ENCODE measurements at regions not wholly inside any gene's neighbourhood (a gene's known extent, or its start where the extent isn't known, plus 50 kb on each side); places are given as distances from the start of the nearest gene placed in this dataset.

DNA sequence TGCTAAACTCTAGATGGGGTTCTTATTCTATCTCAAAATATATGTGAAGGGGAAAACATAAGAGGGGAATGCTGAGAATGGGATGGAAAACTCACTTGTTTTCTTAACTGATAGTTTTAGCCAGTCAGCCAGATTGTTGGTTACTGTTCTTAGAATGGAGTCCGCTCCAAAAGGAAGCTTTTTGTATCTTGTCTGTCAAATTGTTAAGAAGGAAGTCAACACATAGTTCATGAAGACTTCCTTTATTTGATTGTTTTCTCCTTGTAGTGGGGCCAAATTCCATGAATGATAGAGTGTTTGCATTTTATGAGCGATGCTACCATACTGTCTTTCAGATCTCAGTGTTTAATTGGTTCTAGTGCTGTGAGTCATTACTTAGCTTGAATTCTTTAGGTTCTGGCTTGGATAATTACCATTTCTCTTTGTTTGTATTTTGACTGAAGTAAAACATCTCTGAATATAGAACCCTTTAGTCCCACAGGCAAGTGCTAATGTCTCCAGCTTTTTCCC, 98.3 kb upstream of the GOT2 start:
- H3K4me3 Mint-ChIP-seq: no peak overlapping the region
- no peaks in the 10 kb centered on the region for H3K9me3 Mint-ChIP-seq
- no peak for DNase-seq (ENCODE audit: low spot score)
- H3K4me1 Mint-ChIP-seq (ENCODE audit: low read depth): no peaks in the 10 kb centered on the region
- no peaks in the 10 kb centered on the region for H3K27me3 Mint-ChIP-seq (ENCODE audit: low read depth)
- no peaks in the 10 kb centered on the region for H3K36me3 Mint-ChIP-seq (ENCODE audit: low read depth)
- no peak overlapping the region for H3K27ac Mint-ChIP-seq

DNA sequence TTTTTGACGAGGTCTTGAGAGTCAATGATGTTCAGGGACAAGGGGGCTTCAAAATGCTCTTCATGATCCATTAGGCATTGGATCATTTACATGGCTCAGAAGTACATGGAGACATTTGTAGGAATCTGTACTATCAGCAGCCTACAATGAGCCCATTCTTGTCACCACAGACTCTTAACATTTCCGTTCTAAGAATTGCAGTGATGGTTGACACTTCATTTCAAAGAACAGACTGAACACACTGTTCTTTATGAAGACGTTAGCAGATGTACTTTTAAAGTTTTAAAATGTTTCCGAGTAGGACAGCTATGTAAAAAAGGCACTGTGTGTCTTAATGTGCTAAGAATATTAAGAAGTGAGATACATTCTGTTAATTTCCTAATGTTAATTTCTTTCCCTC, 97.3 kb upstream of the GOT2 start:
- Mint-ChIP-seq H3K9me3 (no peaks in the 10 kb centered on the region), H3K27me3 (ENCODE audit: low read depth) (no peaks in the 10 kb centered on the region), H3K4me1 (ENCODE audit: low read depth) (no peaks in the 10 kb centered on the region), H3K36me3 (ENCODE audit: low read depth) (no peaks in the 10 kb centered on the region), H3K4me3 (no peak overlapping the region), H3K27ac (no peak overlapping the region)
- DNase-seq (ENCODE audit: low spot score): no peak

DNA sequence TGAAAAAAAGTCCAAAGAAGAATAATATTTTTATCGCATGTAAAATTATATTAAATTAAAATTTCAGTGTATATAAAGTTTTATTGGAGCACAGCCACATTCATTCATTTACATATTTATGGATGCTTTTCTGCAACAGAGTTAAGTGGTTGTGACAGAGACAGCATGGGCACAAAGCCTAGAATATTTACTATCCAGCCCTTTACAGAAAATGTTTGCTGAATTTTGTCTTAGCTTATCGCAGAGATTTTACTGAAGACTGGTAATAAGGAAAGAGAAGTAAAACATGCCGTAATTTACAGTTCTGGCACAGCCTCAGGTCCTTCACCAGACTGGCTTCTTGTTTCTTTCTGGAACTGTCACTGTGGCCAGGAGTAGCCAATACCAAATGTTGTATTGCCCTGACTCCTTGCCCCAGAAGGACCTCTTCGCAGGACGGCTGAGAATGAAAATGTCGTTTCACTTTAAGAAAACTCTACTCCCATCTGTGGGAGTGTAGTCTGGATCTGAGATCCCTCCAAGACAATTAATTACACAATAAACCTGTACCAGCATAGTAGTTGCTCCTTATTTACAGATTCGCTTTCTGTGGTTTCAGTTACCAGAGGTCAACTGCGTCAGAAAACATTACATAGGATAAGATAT, 94.9 kb upstream of the GOT2 start:
- Mint-ChIP-seq H3K36me3 (ENCODE audit: low read depth) (no peaks in the 10 kb centered on the region), H3K9me3 (no peaks in the 10 kb centered on the region)

DNA sequence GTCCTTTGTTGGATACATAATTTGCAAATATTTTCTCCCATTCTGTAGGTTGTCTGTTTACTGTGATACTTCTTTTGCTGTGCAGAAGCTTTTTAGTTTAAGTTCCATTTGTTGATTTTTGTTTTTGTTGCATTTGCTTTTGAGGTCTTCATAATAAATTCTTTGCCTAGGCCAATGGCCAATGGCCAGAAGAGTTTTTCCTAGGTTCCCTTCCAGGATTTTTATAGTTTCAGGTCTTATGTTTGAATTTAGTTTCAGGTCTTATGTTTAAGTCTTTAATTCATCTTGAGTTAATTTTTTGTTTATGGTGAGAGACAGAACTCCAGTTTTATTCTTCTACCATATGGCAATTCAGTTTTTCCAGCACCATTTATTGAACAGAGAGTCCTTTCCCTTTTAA, 90.1 kb upstream of the GOT2 start:
- Mint-ChIP-seq H3K4me1 (ENCODE audit: low read depth) (no peaks in the 10 kb centered on the region), H3K36me3 (ENCODE audit: low read depth) (no peaks in the 10 kb centered on the region), H3K27ac (no peak overlapping the region), H3K9me3 (no peaks in the 10 kb centered on the region), H3K27me3 (ENCODE audit: low read depth) (no peaks in the 10 kb centered on the region), H3K4me3 (no peak overlapping the region)
- DNase-seq (ENCODE audit: low spot score): no peak

More for the DNA sequence above, 94.9 kb upstream of the GOT2 start:
- H3K27me3 Mint-ChIP-seq (ENCODE audit: low read depth): no peaks in the 10 kb centered on the region
- H3K27ac Mint-ChIP-seq: no peak overlapping the region
- DNase-seq (ENCODE audit: low spot score): no peak
- H3K4me3 Mint-ChIP-seq: no peak overlapping the region
- H3K4me1 Mint-ChIP-seq (ENCODE audit: low read depth): no peaks in the 10 kb centered on the region

DNA sequence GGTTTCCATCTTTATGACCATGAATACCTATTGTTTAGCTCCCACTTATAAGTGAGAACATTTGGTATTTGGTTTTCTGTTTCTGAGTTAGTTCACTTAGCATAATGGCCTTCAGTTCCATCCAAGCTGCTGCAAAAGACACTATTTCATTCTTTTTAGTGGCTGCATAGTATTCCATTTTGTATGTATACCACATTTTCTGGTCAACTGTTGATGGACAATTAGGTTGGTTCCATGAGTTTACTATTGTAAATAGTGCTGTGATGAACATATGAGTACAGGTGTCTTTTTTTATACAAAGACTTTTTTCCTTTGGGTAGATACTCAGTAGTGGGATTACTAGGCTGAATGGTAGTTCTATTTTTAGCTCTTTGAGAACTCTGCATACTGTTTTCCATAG, 87.8 kb upstream of the GOT2 start:
- no peak for DNase-seq (ENCODE audit: low spot score)
- no peaks in the 10 kb centered on the region for H3K9me3 Mint-ChIP-seq
- no peak overlapping the region for H3K4me3 Mint-ChIP-seq
- no peak overlapping the region for H3K27ac Mint-ChIP-seq
- H3K4me1 Mint-ChIP-seq (ENCODE audit: low read depth): no peaks in the 10 kb centered on the region
- H3K36me3 Mint-ChIP-seq (ENCODE audit: low read depth): no peaks in the 10 kb centered on the region
- no peaks in the 10 kb centered on the region for H3K27me3 Mint-ChIP-seq (ENCODE audit: low read depth)

DNA sequence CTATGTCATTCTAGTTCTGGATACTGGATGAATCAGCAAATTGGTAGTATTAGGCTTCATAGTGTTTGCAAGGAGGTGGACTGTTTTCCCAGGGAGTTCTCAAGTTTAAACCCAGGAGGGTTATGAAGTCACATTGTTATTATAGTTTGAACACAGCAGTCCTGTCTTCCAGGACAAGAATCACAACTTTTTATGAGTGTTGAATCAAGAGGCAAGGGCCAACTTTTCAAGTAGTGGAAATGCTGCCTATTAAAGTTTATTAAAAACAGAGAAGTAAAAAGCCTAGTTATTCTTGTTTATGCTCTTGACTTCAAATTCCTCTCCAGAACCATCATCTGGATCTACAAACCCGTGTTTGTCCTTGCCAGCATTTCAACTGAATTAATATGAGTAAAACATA, 86.3 kb upstream of the GOT2 start:
- Mint-ChIP-seq H3K36me3 (ENCODE audit: low read depth) (no peaks in the 10 kb centered on the region), H3K27ac (no peak overlapping the region), H3K9me3 (no peaks in the 10 kb centered on the region), H3K27me3 (ENCODE audit: low read depth) (no peaks in the 10 kb centered on the region), H3K4me3 (no peak overlapping the region), H3K4me1 (ENCODE audit: low read depth) (no peaks in the 10 kb centered on the region)
- no peak for DNase-seq (ENCODE audit: low spot score)

DNA sequence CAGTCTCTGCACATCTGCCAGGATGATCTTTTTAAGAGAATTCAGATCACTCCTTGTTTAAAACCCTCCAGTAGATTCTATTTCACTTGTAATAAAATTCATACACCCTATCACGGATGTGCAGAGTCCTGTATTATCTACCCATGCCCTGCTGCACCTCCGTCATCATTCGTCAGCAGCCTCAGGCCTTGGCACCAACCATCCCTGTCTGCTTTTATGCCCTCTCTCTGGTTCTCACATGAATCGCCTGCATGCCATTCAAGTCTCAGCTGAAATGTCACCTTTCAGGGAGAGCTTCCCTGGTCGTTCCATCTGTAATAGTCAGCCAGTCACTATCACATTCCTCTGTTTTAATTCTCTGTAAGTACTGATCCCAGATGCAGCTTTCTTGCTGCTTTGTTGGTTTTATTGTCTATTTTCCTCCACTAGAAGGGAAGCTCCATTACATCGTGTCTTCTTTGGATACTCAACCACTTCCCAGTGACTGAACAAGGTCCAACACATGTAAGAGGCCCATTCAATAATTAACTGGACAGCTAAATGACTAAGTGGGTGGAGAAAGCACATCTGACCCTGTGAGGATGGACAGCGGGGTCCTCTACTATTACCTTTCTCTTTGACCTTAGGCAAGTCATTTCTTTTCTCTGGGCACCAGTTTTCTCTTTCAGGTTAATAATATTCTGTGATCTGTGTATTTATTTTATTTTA, 81.2 kb upstream of the GOT2 start:
- Mint-ChIP-seq H3K27ac (no peak overlapping the region), H3K9me3 (no peaks in the 10 kb centered on the region), H3K4me3 (no peak overlapping the region), H3K4me1 (ENCODE audit: low read depth) (peaks cover 5% of the 10 kb centered on the region), H3K27me3 (ENCODE audit: low read depth) (no peaks in the 10 kb centered on the region), H3K36me3 (ENCODE audit: low read depth) (no peaks in the 10 kb centered on the region)
- no peak for DNase-seq (ENCODE audit: low spot score)

DNA sequence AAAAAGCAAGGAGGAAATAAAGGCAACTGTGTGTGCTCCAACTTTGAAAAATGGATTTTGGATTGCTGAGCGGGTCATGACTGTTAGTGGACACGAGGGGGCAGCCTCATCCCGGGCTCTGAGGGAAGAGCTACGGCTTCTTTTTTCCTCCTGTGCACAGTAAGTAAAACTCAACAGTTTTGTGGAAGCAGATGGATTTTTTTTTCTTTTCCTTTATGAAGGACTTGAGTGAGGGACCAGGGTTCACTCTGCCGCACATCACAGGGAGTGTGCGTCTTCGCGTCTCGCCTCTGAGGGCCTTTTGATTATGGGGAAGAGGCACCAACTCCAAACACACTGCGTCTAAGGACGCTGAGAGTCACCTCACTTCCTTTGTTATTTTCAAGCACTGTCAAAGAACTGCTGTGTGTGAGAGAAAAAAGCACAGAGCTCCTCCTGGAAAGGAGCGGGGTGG, 80.3 kb upstream of the GOT2 start:
- no peaks in the 10 kb centered on the region for H3K27me3 Mint-ChIP-seq (ENCODE audit: low read depth)
- H3K9me3 Mint-ChIP-seq: no peaks in the 10 kb centered on the region
- no peak for DNase-seq (ENCODE audit: low spot score)
- peak overlapping the region; percentile 60 for H3K4me3 Mint-ChIP-seq
- H3K36me3 Mint-ChIP-seq (ENCODE audit: low read depth): no peaks in the 10 kb centered on the region
- H3K4me1 Mint-ChIP-seq (ENCODE audit: low read depth): peaks cover 5% of the 10 kb centered on the region
- no peak overlapping the region for H3K27ac Mint-ChIP-seq

DNA sequence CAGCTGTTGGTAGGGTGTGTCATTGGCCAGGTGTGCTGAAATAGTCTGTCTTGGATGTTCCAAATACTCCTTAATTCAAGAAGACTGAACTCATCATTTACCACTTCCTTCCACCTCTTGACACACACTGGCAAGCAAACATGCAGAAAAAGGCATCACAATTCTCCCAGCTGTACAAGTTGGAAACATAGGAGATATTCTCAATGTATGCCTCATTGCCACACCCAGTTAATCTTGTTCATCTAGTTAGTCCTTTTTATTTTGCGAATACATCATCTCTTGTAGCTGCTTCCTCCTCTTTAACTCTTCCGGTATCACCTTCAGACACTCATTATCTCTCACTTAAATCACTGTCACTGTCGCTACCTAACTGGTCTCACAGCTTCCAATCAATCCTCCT, 75.1 kb upstream of the GOT2 start:
- Mint-ChIP-seq H3K36me3 (ENCODE audit: low read depth) (no peaks in the 10 kb centered on the region), H3K9me3 (no peaks in the 10 kb centered on the region), H3K27ac (no peak overlapping the region), H3K4me1 (ENCODE audit: low read depth) (peaks cover 2% of the 10 kb centered on the region), H3K27me3 (ENCODE audit: low read depth) (no peaks in the 10 kb centered on the region), H3K4me3 (no peak overlapping the region)
- DNase-seq (ENCODE audit: low spot score): no peak

DNA sequence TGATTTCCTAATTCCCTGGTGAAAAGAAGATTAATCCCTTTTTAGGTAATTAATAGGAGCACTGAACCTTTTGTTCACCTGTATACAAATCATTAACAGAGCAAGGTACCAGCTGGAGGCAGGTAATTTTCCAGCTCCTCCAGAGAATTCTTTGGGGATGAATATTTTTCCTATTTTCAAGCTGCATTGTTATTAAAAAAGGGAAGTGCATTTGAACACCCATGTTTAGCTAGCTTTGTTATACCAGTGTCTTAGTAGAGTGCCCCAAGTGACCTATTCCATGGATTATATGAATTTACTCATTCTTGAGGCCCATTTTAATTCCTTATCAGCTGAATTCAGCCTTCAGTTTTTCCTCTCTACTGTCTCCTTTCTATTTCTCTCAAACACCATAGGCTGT, 73.2 kb upstream of the GOT2 start:
- Mint-ChIP-seq H3K4me3 (no peak overlapping the region), H3K9me3 (no peaks in the 10 kb centered on the region)

DNA sequence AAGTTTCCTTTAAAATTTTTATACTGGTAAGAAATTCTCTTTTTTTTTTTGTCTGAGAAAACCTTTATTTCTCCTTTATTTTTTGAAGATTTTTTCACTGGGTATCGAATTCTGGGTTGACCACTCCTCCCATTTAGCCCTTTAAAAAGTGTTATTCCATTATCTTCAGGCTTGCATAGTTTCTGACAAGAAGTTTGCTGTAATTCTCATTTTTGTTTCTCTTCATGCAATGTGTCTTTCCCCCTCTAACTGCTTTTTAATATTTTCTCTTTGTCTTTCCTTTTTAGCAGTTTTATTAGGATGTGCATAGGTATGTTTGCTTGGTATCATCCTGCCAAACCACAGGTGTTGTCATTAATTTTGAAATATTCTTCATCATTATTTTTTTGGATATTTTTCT, 67.7 kb upstream of the GOT2 start:
- Mint-ChIP-seq H3K4me3 (no peak overlapping the region), H3K9me3 (no peaks in the 10 kb centered on the region), H3K27me3 (ENCODE audit: low read depth) (no peaks in the 10 kb centered on the region), H3K27ac (no peak overlapping the region), H3K36me3 (ENCODE audit: low read depth) (no peaks in the 10 kb centered on the region), H3K4me1 (ENCODE audit: low read depth) (no peaks in the 10 kb centered on the region)
- DNase-seq (ENCODE audit: low spot score): no peak

More for the DNA sequence above, 73.2 kb upstream of the GOT2 start:
- DNase-seq (ENCODE audit: low spot score): no peak
- Mint-ChIP-seq H3K36me3 (ENCODE audit: low read depth) (no peaks in the 10 kb centered on the region), H3K4me1 (ENCODE audit: low read depth) (no peaks in the 10 kb centered on the region), H3K27me3 (ENCODE audit: low read depth) (no peaks in the 10 kb centered on the region), H3K27ac (no peak overlapping the region)

DNA sequence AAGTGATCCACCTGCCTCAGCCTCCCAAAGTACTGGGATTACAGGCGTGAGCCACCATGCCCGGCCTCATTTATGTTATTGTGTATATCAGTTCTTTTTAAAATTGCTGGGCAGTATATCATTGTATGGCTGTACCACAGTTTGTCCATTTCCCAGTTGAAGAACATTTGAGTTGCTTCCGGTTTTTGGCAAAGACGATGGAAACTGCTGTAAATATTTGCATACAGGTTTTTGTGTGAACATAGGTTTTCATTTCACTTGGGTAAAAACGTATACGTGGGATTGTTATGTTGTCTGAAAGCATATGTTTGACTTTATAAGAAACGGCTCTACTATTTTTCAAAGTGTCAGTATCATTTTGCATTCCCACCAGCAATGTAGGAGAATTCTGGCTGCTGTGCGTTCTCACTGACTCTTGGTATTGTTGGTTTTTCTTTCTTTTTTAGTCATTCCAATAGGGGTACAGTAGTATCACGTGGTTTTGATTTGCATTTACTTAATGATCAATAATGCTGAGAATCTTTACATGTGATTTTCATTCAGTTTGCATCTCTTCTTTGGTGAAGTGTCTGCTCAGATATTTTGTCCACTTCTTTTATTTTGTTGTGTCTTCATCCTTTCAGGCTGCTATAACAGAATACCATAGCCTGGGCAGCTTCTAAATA, 63.2 kb upstream of the GOT2 start:
- no peaks in the 10 kb centered on the region for H3K4me1 Mint-ChIP-seq (ENCODE audit: low read depth)
- H3K9me3 Mint-ChIP-seq: no peaks in the 10 kb centered on the region
- no peak overlapping the region for H3K4me3 Mint-ChIP-seq
- H3K36me3 Mint-ChIP-seq (ENCODE audit: low read depth): no peaks in the 10 kb centered on the region
- H3K27me3 Mint-ChIP-seq (ENCODE audit: low read depth): no peaks in the 10 kb centered on the region
- no peak for DNase-seq (ENCODE audit: low spot score)
- H3K27ac Mint-ChIP-seq: no peak overlapping the region

DNA sequence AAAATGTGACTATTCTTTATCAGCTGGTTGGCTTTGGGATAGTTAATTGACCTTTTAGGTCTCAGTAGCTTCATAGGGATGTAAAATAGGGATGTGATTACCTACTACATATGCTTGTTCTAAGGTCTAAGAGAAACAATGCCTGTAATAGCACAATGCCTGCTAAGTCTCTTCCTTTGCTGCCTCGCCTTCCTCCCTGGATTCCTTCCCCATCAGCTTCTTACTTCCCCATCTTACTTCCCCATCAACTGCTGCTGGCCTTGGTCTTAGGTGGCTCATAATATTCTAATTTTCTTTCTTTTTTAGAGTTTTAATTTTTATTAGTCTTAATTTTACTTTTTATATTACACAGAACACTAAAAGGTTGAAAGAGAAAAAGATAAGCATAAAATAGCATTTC, 59.2 kb upstream of the GOT2 start:
- Mint-ChIP-seq H3K9me3 (no peaks in the 10 kb centered on the region), H3K4me1 (ENCODE audit: low read depth) (no peaks in the 10 kb centered on the region), H3K27ac (no peak overlapping the region), H3K36me3 (ENCODE audit: low read depth) (no peaks in the 10 kb centered on the region), H3K4me3 (no peak overlapping the region), H3K27me3 (ENCODE audit: low read depth) (no peaks in the 10 kb centered on the region)
- no peak for DNase-seq (ENCODE audit: low spot score)

DNA sequence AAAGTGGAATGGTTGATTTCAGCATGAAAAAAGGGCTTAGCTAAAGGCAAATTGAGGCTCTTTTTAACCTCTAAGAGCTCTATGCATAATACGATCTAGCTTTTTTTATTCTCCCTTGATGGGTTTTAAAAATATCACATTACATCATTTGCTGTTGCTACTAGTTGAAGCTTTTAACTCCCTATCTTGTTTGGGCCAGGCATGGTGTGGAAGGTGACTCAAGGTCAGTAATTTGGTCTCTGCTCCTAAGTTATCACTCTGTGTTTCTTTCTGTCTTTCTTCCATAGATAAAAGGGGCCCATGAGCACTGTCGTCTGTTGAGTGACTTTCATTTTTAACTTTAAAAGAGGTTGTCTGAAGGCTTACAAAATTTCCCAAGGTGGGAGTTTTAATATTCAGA, 58.1 kb upstream of the GOT2 start:
- Mint-ChIP-seq H3K9me3 (no peaks in the 10 kb centered on the region), H3K4me3 (no peak overlapping the region), H3K27me3 (ENCODE audit: low read depth) (no peaks in the 10 kb centered on the region), H3K4me1 (ENCODE audit: low read depth) (no peaks in the 10 kb centered on the region), H3K27ac (no peak overlapping the region), H3K36me3 (ENCODE audit: low read depth) (no peaks in the 10 kb centered on the region)
- no peak for DNase-seq (ENCODE audit: low spot score)
